ES-I3 (cell line): ENCODE measurements at regions not wholly inside any gene's neighbourhood (a gene's known extent, or its start where the extent isn't known, plus 50 kb on each side); places are given as distances from the start of the nearest gene placed in this dataset.

Experiments used
- H3K36me3 ChIP-seq: 2 replicates; pipeline ENCODE4 v1.6.1; 2013; ENCODE audit warnings: mild to moderate bottlenecking, low read length, control low read depth, moderate library complexity; ENCODE audit not compliant: insufficient read depth
- H3K4me1 ChIP-seq: 2 replicates; pipeline ENCODE4 v1.6.1; 2013; ENCODE audit warnings: mild to moderate bottlenecking, control low read depth, low read length; ENCODE audit not compliant: insufficient read depth
- H3K9ac ChIP-seq: 2 replicates; pipeline ENCODE4 v1.6.1; 2013; ENCODE audit warnings: low read depth, mild to moderate bottlenecking, low read length, moderate library complexity
- H3K9me3 ChIP-seq: 2 replicates; pipeline ENCODE4 v1.6.1; 2013; ENCODE audit warnings: mild to moderate bottlenecking, low read length, moderate library complexity; ENCODE audit not compliant: control insufficient read depth, insufficient read depth

- H3K9me3 ChIP-seq, result no peaks in the 10 kb centered on the region; the same call in 1 of the 2 replicates
- no peaks in the 10 kb centered on the region for H3K36me3 ChIP-seq
- peaks cover 8% of the 10 kb centered on the region; the same call in 1 of the 2 replicates for H3K4me1 ChIP-seq
- no peak overlapping the region for H3K9ac ChIP-seq
These were observed 471.0 kb upstream of the CDH2 start for GRCh38 chr18:28647961-28648360.

GRCh38 chr18:28637897-28638296 is 461.0 kb upstream of the CDH2 start:
- Histone ChIP-seq H3K4me1 (no peaks in the 10 kb centered on the region), H3K9ac (no peak overlapping the region), H3K36me3 (no peaks in the 10 kb centered on the region), H3K9me3 (no peaks in the 10 kb centered on the region)

DNA sequence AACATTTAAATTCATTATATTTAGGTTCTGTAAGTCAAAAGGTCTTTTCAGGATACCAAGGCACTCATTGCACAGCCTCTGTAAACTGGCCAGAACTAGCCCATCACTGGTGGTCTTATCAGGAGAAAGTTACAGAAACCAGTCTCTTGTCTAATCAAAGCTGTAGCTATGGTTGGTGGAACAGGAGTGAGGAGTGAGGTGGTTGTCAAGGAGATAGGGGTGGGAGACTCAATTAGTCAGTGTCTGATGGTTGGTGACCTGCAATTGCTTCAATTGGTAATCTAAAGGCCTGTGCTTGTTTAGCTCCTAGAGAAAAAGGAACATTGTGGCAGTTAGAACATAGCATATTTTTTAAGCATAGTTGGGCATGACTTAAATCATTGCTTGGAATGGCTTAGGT is 458.6 kb upstream of the CDH2 start:
- Histone ChIP-seq H3K36me3 (no peaks in the 10 kb centered on the region), H3K4me1 (no peaks in the 10 kb centered on the region), H3K9me3 (no peaks in the 10 kb centered on the region), H3K9ac (no peak overlapping the region)

DNA sequence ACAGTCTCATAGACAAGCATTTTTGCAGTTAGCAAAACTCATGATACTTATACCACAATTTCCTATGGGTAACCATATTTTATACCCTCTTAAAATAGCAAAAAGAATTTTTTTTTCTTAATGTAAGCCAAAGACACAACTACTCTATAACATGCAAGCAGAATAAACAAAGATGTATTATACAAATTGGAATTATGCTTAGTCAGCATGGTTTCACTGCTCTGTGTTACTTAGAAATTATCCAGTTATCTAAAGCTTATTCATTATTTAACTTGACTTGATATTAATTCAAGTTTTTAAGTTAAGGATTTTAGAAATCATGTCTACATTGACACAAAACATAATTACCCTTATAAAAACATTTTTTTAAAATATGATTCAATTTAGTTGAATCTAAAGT is 449.8 kb upstream of the CDH2 start:
- H3K36me3 ChIP-seq, result no peaks in the 10 kb centered on the region
- H3K9ac ChIP-seq, result no peak overlapping the region
- H3K4me1 ChIP-seq, result no peaks in the 10 kb centered on the region
- H3K9me3 ChIP-seq, result no peaks in the 10 kb centered on the region

DNA sequence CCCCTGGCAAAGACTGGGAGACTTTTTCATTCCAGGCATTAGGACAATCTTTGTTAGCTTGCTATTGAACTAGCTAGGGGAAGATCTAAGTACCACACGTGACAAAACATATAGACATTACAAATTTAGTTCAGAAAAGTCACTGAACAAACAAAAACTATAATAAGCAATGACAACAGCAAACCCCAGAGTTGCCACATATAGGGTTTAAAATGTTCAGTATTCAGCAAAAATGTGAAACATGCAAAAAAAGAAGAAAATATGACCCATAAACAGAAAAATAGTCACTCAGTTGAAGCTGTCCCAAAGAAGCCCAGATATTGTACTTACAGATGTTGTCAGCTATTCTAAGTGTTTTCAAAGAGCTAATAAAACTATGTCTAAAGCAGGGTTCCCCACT is 431.1 kb upstream of the CDH2 start:
- Histone ChIP-seq H3K4me1 (no peaks in the 10 kb centered on the region), H3K9me3 (no peaks in the 10 kb centered on the region), H3K36me3 (no peaks in the 10 kb centered on the region), H3K9ac (no peak overlapping the region)

DNA sequence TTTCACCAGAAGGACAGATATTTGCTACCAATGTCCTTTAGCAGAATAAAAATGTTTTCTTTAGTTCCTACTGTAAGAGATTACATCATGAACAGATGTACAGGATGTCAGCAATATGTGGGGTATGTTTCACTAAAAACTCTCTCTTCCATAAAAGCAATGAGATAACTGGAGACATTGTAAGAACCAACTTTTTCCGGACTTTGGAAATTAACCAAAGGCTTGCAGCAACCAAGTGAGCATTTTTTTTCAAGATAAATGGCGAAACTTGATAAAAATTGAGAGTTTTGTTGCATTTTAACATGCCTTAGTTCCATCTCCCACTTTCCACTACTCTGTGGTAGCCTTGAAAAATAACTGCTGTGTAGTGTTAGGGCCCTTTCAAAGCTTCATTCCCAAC is 429.8 kb upstream of the CDH2 start:
- H3K9ac ChIP-seq, result no peak overlapping the region
- no peaks in the 10 kb centered on the region for H3K9me3 ChIP-seq
- no peaks in the 10 kb centered on the region for H3K4me1 ChIP-seq
- H3K36me3 ChIP-seq, result no peaks in the 10 kb centered on the region

- Histone ChIP-seq H3K4me1 (no peaks in the 10 kb centered on the region), H3K36me3 (no peaks in the 10 kb centered on the region), H3K9me3 (no peaks in the 10 kb centered on the region), H3K9ac (no peak overlapping the region)
These were observed 425.5 kb upstream of the CDH2 start for GRCh38 chr18:28602391-28602790.

DNA sequence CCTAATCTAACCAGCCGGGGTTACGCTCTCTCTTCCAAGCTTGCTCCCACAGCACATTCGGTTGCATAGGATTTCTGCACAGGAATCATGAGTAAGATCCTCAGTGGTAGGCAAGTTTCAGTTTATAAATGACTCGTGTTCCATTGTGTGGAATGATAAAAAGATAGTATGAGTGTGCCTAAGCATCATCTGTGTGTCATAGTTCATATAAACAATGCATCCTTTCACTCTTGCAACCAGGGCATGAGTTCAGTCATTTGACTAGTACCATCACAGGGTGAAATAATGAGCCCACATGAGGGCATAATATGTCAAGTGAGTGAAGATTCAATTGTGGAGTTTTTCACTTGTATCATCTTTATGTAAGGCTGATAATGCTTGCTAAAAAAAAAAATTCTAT is 417.1 kb upstream of the CDH2 start:
- Histone ChIP-seq H3K36me3 (no peaks in the 10 kb centered on the region), H3K9me3 (no peaks in the 10 kb centered on the region), H3K4me1 (no peaks in the 10 kb centered on the region), H3K9ac (no peak overlapping the region)

- 0 out of 2 replicates have a peak, but pooled peaks cover 8% of the 10 kb centered on the region for H3K4me1 ChIP-seq
- no peaks in the 10 kb centered on the region for H3K9me3 ChIP-seq
- no peaks in the 10 kb centered on the region for H3K36me3 ChIP-seq
- no peak overlapping the region for H3K9ac ChIP-seq
These were observed 412.1 kb upstream of the CDH2 start for GRCh38 chr18:28588884-28589549.

GRCh38 chr18:28584731-28585130 is 407.8 kb upstream of the CDH2 start:
- Histone ChIP-seq H3K9me3 (no peaks in the 10 kb centered on the region), H3K36me3 (no peaks in the 10 kb centered on the region), H3K9ac (no peak overlapping the region), H3K4me1 (peaks cover 17% of the 10 kb centered on the region; the same call in 1 of the 2 replicates)

- H3K9ac ChIP-seq, result no peak overlapping the region
- H3K36me3 ChIP-seq, result no peaks in the 10 kb centered on the region
These were observed 405.8 kb upstream of the CDH2 start for GRCh38 chr18:28582724-28583123.

GRCh38 chr18:28581521-28582071 is 404.7 kb upstream of the CDH2 start:
- Histone ChIP-seq H3K4me1 (peaks cover 17% of the 10 kb centered on the region; the same call in 1 of the 2 replicates), H3K36me3 (no peaks in the 10 kb centered on the region), H3K9ac (no peak overlapping the region), H3K9me3 (no peaks in the 10 kb centered on the region)

More at GRCh38 chr18:28582724-28583123, 405.8 kb upstream of the CDH2 start:
- Histone ChIP-seq H3K4me1 (peaks cover 17% of the 10 kb centered on the region; the same call in 1 of the 2 replicates), H3K9me3 (no peaks in the 10 kb centered on the region)

DNA sequence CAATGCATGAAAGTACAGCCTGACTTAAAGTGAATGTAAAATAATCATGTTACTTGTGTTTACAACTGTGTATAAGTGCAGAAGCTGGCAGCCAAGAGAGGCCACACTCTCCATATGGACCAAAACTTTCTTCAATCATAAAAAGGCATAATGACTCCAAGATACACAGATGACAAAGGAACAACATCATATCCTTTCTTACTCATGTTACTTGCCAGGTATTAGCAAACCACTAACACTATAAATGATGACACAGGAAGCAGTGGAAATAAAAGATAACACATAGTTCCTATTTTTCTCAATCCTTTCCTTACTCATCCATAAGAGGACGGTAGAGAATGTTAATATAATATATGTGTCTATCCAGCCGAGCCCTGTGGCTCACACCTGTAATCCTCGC is 400.0 kb upstream of the CDH2 start:
- no peaks in the 10 kb centered on the region for H3K36me3 ChIP-seq
- no peak overlapping the region for H3K9ac ChIP-seq
- H3K9me3 ChIP-seq, result no peaks in the 10 kb centered on the region
- H3K4me1 ChIP-seq, result peaks cover 7% of the 10 kb centered on the region; the same call in 1 of the 2 replicates

DNA sequence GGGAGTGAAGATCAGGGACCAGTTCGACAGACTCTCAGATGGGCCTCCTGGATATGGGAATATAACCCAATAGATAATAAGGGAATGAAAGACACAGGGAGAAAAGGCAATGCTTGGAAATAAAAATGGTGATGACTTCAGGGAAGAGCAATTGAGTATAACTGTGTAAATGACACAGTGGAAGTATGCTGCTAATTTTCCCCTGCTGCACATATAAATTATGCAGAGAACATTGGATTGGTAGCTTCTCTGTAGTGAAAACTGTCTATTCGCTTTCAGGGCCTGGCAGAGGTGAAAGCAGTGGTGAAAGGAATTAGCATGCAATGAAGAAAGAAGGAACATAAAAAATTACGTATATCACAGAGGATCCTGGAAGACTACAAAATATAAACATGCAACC is 398.2 kb upstream of the CDH2 start:
- H3K36me3 ChIP-seq, result no peaks in the 10 kb centered on the region
- H3K4me1 ChIP-seq, result no peaks in the 10 kb centered on the region
- H3K9ac ChIP-seq, result no peak overlapping the region
- H3K9me3 ChIP-seq, result no peaks in the 10 kb centered on the region

DNA sequence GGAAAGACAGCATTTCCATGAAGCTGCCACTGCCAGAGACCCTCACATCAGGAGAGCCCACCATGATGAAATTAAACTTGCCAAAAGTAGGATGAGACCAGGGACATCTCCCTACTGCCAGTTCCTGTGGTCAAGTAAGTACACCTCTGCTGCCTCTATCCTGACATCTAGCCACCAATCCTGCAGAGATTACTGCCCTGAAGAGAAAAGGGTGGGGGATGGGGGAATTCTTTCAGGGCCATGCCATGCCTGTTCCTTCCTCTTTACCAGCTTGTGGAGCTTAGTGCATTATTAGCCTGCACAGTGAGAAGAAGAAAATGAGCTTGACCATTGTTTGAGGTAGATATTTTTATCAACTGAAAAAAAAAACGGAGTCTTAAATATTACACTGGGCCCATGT is 397.2 kb upstream of the CDH2 start:
- Histone ChIP-seq H3K36me3 (no peaks in the 10 kb centered on the region), H3K9me3 (no peaks in the 10 kb centered on the region), H3K4me1 (no peaks in the 10 kb centered on the region), H3K9ac (no peak overlapping the region)
